Jurkat, Clone E6-1 (cell line): ENCODE measurements at regions not wholly inside any gene's neighbourhood (a gene's known extent, or its start where the extent isn't known, plus 50 kb on each side); places are given as distances from the start of the nearest gene placed in this dataset.
A peak's percentile ranks its signal among the peaks of the same experiment; 100 is the strongest.

Experiments
- DNase-seq: peaks from one replicate; pipeline ENCODE4 v3.0.0-alpha.2; 2011; ENCODE audit warnings: low read depth, low spot score
- H3K4me3 ChIP-seq: 2 replicates; pipeline ENCODE4 v1.5.1; 2011; ENCODE audit warnings: mild to moderate bottlenecking, low read length, control low read depth, moderate library complexity

GRCh38 chr3:161770484-161771386 lies 274.1 kb downstream of the OTOL1 start:
- H3K4me3 ChIP-seq: no peak overlapping the region
- peak; percentile 8 for DNase-seq

DNA sequence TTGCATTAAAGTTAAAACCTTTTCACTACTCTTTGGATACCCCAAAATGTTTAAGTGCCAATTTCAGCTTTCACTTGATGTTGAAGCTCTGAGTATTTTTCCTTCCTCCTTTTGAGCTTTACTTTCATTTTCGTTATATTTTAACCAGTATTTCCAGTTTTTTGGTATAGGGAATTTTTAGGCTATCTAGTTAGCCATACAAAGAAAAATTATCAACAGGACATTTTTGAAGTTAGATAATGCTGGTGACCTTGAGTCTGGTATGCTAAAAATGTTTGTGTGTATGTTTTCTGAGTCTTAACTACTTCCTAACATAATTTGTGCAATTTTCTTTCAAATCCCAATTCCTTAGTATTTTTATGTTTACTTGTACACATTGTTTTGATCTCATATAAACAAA lies 284.8 kb downstream of the OTOL1 start:
- no peak for DNase-seq
- H3K4me3 ChIP-seq: no peak overlapping the region

GRCh38 chr3:161793194-161793930 lies 296.8 kb downstream of the OTOL1 start:
- H3K4me3 ChIP-seq: no peak overlapping the region
- no peak for DNase-seq

GRCh38 chr3:161794551-161794950 lies 297.9 kb downstream of the OTOL1 start:
- no peak overlapping the region for H3K4me3 ChIP-seq
- DNase-seq: no peak

DNA sequence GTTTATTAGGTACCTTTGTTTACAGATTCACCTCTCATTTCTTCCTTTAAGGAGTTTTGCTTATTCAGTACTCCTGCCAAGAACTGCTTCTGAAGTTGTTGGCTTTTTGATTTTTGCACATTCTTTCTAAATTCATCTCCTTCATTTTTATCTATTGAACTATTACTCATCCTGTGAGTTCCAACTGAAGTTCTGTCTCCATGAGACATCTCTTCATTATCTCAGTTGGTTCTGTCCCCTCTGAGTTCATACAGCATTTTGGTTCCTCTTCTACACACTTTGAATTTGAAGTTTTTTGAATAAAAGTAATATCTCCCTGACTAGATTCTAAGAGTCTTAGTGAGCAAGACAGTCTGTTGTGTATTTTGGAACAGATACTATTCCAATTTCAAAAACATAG lies 299.7 kb downstream of the OTOL1 start:
- DNase-seq: no peak
- H3K4me3 ChIP-seq: no peak overlapping the region

GRCh38 chr3:161796780-161797179 lies 300.2 kb downstream of the OTOL1 start:
- DNase-seq: no peak

GRCh38 chr3:161798016-161798415 lies 301.4 kb downstream of the OTOL1 start:
- H3K4me3 ChIP-seq: no peak overlapping the region
- no peak for DNase-seq

More at GRCh38 chr3:161796780-161797179, 300.2 kb downstream of the OTOL1 start:
- no peak overlapping the region for H3K4me3 ChIP-seq

- no peak overlapping the region for H3K4me3 ChIP-seq
- peak; percentile 17 for DNase-seq
Observed at GRCh38 chr3:161800985-161801559, 304.5 kb downstream of the OTOL1 start.

- DNase-seq: no peak
Observed at GRCh38 chr3:161818106-161818505, 321.5 kb downstream of the OTOL1 start.

GRCh38 chr3:161821591-161821990 lies 325.0 kb downstream of the OTOL1 start:
- H3K4me3 ChIP-seq: no peak overlapping the region
- no peak for DNase-seq

More at GRCh38 chr3:161818106-161818505, 321.5 kb downstream of the OTOL1 start:
- no peak overlapping the region for H3K4me3 ChIP-seq

- no peak overlapping the region for H3K4me3 ChIP-seq
- DNase-seq: no peak
Observed at GRCh38 chr3:161822291-161822690, 325.7 kb downstream of the OTOL1 start.

- no peak overlapping the region for H3K4me3 ChIP-seq
- no peak for DNase-seq
Observed at GRCh38 chr3:161823910-161824309, 327.3 kb downstream of the OTOL1 start.

DNA sequence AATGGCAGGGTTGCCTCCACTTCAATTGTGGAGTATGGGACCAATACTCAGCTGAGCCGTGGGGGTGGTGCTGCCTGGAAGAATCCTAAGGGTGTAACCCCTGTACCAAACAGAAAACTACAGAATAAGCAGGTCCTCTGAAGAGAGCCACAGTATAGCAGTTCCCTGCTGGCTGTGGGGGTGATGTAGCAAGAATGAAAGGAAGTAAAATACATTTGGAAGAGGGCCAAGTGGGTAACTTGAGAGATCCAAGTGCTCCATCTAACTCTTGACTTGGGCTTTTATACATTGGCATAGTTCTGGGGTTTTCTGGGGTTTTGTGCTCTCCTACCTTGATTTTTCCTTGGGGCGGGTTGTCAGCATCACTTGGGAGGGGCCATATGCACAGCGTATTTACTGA lies 341.4 kb downstream of the OTOL1 start:
- no peak overlapping the region for H3K4me3 ChIP-seq
- no peak for DNase-seq

DNA sequence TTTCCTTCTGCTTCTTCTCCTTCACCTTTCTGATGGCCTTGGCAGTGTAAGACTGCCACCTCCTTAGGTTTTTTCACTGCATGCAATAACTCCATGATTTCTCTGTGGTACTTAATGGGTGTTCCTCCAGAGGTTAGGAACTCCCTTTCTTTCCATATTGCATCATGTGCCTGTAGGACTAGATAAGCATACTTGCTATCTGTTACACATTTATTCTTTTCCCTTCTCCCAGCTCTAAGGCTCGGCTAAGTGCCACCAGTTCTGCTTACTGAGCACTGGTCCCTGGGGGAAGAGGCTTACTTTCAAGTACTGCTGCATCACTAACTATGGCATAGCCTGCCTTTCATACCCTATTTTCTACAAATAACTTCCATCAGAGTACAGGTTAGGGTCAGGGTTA lies 351.8 kb downstream of the OTOL1 start:
- no peak overlapping the region for H3K4me3 ChIP-seq
- no peak for DNase-seq

DNA sequence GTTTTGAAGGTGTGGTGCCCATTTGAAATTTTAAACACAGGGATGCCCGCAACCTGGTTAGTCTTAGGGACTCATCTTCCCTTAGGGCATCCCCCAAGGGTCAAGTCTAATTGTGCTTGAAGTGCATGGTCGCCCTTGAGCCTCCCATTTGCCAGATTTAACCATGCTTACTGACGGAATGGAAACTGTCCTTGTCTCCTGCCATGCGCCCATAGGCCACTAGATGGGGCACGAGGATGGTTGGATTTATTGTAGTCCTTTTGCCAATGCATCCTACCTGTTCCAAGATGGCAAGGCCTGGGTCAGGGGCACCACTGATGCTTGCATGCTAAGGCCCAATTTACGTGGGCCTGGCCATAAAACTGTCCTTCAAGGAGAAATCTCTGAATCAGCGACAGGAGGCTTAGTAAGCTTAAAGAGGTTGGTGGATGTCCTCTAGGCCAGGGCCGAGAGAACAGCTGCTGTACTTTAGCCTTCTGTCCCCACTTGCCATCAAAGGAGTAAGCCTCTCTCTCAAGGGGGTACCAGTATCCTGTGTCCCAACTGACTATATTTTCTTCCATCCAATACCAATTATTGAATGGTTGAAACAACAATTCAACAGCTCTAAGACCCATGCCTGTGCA lies 355.4 kb downstream of the OTOL1 start:
- no peak overlapping the region for H3K4me3 ChIP-seq
- peak; percentile 44 for DNase-seq

GRCh38 chr3:161852744-161853143 lies 356.1 kb downstream of the OTOL1 start:
- no peak overlapping the region for H3K4me3 ChIP-seq
- DNase-seq: no peak

DNA sequence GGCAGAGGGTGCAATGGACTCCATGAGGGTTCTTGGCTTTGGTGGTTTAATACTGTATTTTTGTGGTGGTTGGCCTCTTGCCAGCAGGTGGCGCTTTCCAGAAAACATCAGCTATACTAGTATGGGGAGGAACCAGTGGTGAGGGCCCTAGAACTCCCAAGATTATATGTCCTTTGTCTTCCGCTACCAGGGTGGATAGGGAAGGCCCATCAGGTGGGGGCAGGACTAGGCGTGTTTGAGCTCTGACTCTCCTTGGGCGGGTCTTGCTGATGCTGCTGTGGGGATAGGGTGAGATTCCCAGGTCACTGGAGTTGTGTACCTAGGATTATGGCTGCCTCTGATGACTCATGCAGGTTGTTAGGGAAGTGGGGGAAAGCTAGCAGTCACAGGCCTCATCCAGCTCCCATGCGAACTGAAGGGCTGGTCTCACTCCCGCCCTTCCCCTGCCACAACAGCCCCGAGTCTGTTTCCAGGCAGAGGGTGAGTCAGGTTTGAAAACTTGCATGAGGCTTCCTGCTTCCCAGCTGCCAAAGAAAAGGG lies 357.7 kb downstream of the OTOL1 start:
- no peak overlapping the region for H3K4me3 ChIP-seq
- DNase-seq: peak; percentile 42

DNA sequence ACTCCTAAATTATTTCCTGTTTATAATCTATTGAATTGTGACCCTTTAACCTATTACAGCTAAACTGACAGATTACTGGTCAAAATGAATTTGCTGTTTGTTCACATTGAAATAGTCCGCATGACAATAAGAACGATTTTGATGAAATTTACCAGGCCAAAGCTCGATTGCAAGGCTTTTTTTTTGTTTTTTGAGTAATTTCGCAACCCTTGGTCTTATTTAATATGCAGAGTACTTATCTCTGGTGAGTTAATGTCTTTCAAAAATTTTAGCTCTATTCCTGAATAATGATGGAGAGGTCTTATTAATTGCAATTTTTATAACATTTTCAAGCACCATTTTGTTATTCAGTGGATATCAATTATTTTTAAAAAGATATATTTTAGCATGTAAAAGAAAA lies 362.4 kb downstream of the OTOL1 start:
- DNase-seq: no peak
- no peak overlapping the region for H3K4me3 ChIP-seq

- H3K4me3 ChIP-seq: no peak overlapping the region
- DNase-seq: no peak
Observed at GRCh38 chr3:161859865-161860450, 363.4 kb downstream of the OTOL1 start.
